ENCODE measurements at regions not wholly inside any gene's neighbourhood (a gene's known extent, or its start where the extent isn't known, plus 50 kb on each side); places are given as distances from the start of the nearest gene placed in this dataset.

DNA sequence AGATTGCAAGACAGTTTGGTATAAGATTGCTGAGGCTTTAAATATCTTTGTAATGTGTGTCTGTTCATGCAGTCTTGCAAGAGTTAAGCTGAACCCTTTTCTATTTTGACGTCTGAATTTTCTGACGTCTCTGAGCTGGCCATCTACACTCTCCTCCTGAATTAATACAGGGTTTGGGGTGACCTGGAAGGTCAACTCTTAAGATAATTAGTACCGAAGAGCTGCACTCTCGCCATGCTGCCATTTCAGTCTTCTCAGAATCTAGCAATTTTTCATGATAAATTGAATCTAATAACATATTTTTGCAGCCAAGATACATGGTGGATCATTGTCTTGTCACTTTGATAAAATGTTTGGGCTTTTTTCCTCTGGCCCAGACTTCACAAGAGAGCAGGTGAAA lies 1245.2 kb upstream of the CELF4 start:
- no peak overlapping the region for H3K4me3 Mint-ChIP-seq (ENCODE audit: unreplicated experiment)
- no TSS peak for BruUV-seq (replicated peaks)
- CTCF ChIA-PET = no interaction called here

DNA sequence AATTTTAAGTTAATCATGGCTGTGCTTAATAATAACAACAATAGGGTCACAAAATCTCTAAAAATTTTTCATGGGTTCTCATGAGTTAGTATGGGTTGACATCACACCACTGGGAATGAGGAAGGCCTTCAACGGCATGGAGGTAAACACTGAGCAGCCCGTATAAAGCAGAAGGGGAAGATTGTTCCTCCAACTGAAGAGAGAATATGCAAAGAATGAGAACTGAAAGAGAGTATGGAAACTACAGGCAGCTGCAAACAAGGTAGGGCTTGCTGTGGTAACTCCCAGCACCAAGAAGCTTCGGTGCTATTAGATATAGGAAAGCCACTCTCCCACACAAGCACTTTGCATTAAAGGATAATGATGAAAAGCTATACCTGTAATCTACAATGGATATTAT lies 1242.3 kb upstream of the CELF4 start:
- intact Hi-C loops (cut with micrococcal nuclease; ENCODE audit: unreplicated experiment) = no loop called here
- Histone ChIP-seq H3K9me3 (no peaks in the 10 kb centered on the region), H3K4me1 (no peaks in the 10 kb centered on the region), H3K36me3 (ENCODE audit: control insufficient read depth, insufficient read depth, low read length) (no peaks in the 10 kb centered on the region), H3K27me3 (replicated peaks; ENCODE audit: control insufficient read depth, insufficient read depth, low read length) (no peaks in the 10 kb centered on the region), H3K4me3 (ENCODE audit: low read depth, low read length) (no peak overlapping the region)
- ChIA-PET POLR2A (no interaction called here), CTCF (no interaction called here)
- Mint-ChIP-seq H3K4me1 (ENCODE audit: low read depth, unreplicated experiment) (no peaks in the 10 kb centered on the region), H3K27me3 (ENCODE audit: insufficient read depth, unreplicated experiment) (no peaks in the 10 kb centered on the region), H3K4me3 (ENCODE audit: unreplicated experiment) (no peak overlapping the region), H3K36me3 (ENCODE audit: insufficient read depth, unreplicated experiment) (no peaks in the 10 kb centered on the region), H3K9me3 (ENCODE audit: unreplicated experiment) (no peaks in the 10 kb centered on the region), H3K27ac (ENCODE audit: unreplicated experiment) (no peak overlapping the region)
- TF ChIP-seq, protein P1, sequence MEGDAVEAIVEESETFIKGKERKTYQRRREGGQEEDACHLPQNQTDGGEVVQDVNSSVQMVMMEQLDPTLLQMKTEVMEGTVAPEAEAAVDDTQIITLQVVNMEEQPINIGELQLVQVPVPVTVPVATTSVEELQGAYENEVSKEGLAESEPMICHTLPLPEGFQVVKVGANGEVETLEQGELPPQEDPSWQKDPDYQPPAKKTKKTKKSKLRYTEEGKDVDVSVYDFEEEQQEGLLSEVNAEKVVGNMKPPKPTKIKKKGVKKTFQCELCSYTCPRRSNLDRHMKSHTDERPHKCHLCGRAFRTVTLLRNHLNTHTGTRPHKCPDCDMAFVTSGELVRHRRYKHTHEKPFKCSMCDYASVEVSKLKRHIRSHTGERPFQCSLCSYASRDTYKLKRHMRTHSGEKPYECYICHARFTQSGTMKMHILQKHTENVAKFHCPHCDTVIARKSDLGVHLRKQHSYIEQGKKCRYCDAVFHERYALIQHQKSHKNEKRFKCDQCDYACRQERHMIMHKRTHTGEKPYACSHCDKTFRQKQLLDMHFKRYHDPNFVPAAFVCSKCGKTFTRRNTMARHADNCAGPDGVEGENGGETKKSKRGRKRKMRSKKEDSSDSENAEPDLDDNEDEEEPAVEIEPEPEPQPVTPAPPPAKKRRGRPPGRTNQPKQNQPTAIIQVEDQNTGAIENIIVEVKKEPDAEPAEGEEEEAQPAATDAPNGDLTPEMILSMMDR (IDR thresholded peaks at IDR 0.05; ENCODE audit: insufficient read depth in 1 of 2, low read depth in 1 of 2, low read length in 1 of 2, severe bottlenecking in 1 of 2, unreplicated experiment in 1 of 2) = no peak
- BruUV-seq (replicated peaks) = no TSS peak
- no peak for DNase-seq

More for the DNA sequence above, 1245.2 kb upstream of the CELF4 start:
- no peaks in the 10 kb centered on the region for H3K36me3 ChIP-seq (ENCODE audit: control insufficient read depth, insufficient read depth, low read length)
- H3K4me3 ChIP-seq (ENCODE audit: low read depth, low read length) = no peak overlapping the region
- POLR2A ChIA-PET = no interaction called here
- Mint-ChIP-seq H3K36me3 (ENCODE audit: insufficient read depth, unreplicated experiment) (no peaks in the 10 kb centered on the region), H3K4me1 (ENCODE audit: low read depth, unreplicated experiment) (no peaks in the 10 kb centered on the region), H3K27me3 (ENCODE audit: insufficient read depth, unreplicated experiment) (no peaks in the 10 kb centered on the region), H3K9me3 (ENCODE audit: unreplicated experiment) (no peaks in the 10 kb centered on the region), H3K27ac (ENCODE audit: unreplicated experiment) (no peak overlapping the region)
- no peaks in the 10 kb centered on the region for H3K27me3 ChIP-seq (replicated peaks; ENCODE audit: control insufficient read depth, insufficient read depth, low read length)
- no peak for DNase-seq
- no peaks in the 10 kb centered on the region for H3K9me3 ChIP-seq
- TF ChIP-seq, protein P1 (IDR thresholded peaks at IDR 0.05; ENCODE audit: insufficient read depth in 1 of 2, low read depth in 1 of 2, low read length in 1 of 2, severe bottlenecking in 1 of 2, unreplicated experiment in 1 of 2) = no peak
- intact Hi-C loops (cut with micrococcal nuclease; ENCODE audit: unreplicated experiment) = no loop called here
- H3K4me1 ChIP-seq = no peaks in the 10 kb centered on the region

DNA sequence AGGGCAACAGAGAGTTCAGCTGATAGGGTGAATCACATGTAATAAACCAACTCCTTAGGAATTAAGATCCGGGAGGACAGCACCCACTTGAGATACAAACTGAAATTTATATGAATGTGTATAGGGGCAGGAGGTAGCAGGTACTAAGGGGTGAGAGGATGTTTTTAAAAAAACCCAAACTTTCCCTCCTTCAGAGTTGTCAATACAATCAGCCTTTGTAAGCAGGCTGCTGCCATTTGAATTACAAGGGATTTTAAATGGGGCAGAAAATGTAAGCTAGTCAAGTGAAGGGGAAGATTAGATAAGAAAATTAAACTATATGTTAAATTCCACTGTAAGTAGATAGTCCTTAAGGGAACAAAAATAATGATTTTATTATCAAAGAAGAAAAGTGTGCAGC lies 1239.7 kb upstream of the CELF4 start:
- POLR2A ChIA-PET = no interaction called here
- no TSS peak for BruUV-seq (replicated peaks)
- no peak for DNase-seq

More for the DNA sequence above, 1239.7 kb upstream of the CELF4 start:
- TF ChIP-seq, protein P1 (IDR thresholded peaks at IDR 0.05; ENCODE audit: insufficient read depth in 1 of 2, low read depth in 1 of 2, low read length in 1 of 2, severe bottlenecking in 1 of 2, unreplicated experiment in 1 of 2) = no peak
- intact Hi-C loops (cut with micrococcal nuclease; ENCODE audit: unreplicated experiment) = no loop called here
- Mint-ChIP-seq H3K9me3 (ENCODE audit: unreplicated experiment) (no peaks in the 10 kb centered on the region), H3K27ac (ENCODE audit: unreplicated experiment) (no peak overlapping the region), H3K4me3 (ENCODE audit: unreplicated experiment) (no peak overlapping the region), H3K4me1 (ENCODE audit: low read depth, unreplicated experiment) (no peaks in the 10 kb centered on the region), H3K36me3 (ENCODE audit: insufficient read depth, unreplicated experiment) (no peaks in the 10 kb centered on the region), H3K27me3 (ENCODE audit: insufficient read depth, unreplicated experiment) (peaks cover 8% of the 10 kb centered on the region)
- H3K36me3 ChIP-seq (ENCODE audit: control insufficient read depth, insufficient read depth, low read length) = no peaks in the 10 kb centered on the region
- no peaks in the 10 kb centered on the region for H3K4me1 ChIP-seq
- no peaks in the 10 kb centered on the region for H3K9me3 ChIP-seq
- no peaks in the 10 kb centered on the region for H3K27me3 ChIP-seq (replicated peaks; ENCODE audit: control insufficient read depth, insufficient read depth, low read length)
- CTCF ChIA-PET = no interaction called here
- no peak overlapping the region for H3K4me3 ChIP-seq (ENCODE audit: low read depth, low read length)

Data from Caco-2 (cell line).